HEK293 (cell line): ENCODE measurements at regions not wholly inside any gene's neighbourhood (a gene's known extent, or its start where the extent isn't known, plus 50 kb on each side); places are given as distances from the start of the nearest gene placed in this dataset.

Experiments used
- CTCF ChIA-PET: fragments of 350-600 bp; formaldehyde crosslinking; extraction: SDS; loops from one replicate; lab custom pipeline; 2021; ENCODE audit warnings: antibody characterized with exemption; lab: Yijun Ruan, JAX
- POLR2A ChIA-PET: fragments of 300-600 bp; formaldehyde crosslinking; extraction: SDS; loops from one replicate; lab custom pipeline; 2020; ENCODE audit warnings: antibody characterized with exemption, inconsistent platforms; lab: Yijun Ruan, JAX
- H3K27ac ChIP-seq: fragments of 200-500 bp; sonication (Bioruptor generic); 2 replicates; pipeline ENCODE4 v1.5.1; 2014; ENCODE audit warnings: low read depth, low read length, control low read depth, inconsistent platforms; ENCODE audit errors: extremely low read depth
- H3K36me3 ChIP-seq, 2 experiments: fragments of 200-500 bp in 1 of 2; sonication (Bioruptor generic) in 1 of 2; 1 replicate in 1 of 2; 2 replicates in 1 of 2; pipeline ENCODE4 v1.5.1; 2014 to 2017; ENCODE audit warnings: inconsistent platforms in 2 of 2, low read length in 2 of 2; ENCODE audit not compliant: control insufficient read depth in 2 of 2, insufficient read depth in 1 of 2
- H3K4me1 ChIP-seq: fragments of 200-500 bp; sonication (Bioruptor generic); 2 replicates; pipeline ENCODE4 v1.5.1; 2014; ENCODE audit warnings: mild to moderate bottlenecking, low read length, inconsistent platforms; ENCODE audit not compliant: control insufficient read depth, insufficient read depth
- H3K4me3 ChIP-seq: 2 replicates; pipeline ENCODE4 v1.5.1; 2011; ENCODE audit warnings: low read depth, mild to moderate bottlenecking, control low read depth, low read length, moderate library complexity
- H3K9me3 ChIP-seq: fragments of 200-500 bp; sonication (Bioruptor generic); 2 replicates; pipeline ENCODE4 v1.5.1; 2014; ENCODE audit warnings: low read depth, low read length, inconsistent platforms; ENCODE audit not compliant: control insufficient read depth, insufficient read depth
- HOXC10 ChIP-seq: sonication (generic); formaldehyde crosslinking; IDR thresholded peaks from 2 replicates; pipeline ENCODE4 v1.8.1; 2023; ENCODE audit warnings: mild to moderate bottlenecking, missing genetic modification reagents
- KLF10 ChIP-seq: fragments of 450-650 bp; IDR thresholded peaks from 2 replicates; pipeline ENCODE4 v1.5.1; 2018; ENCODE audit warnings: missing biosample characterization, mild to moderate bottlenecking, missing genetic modification characterization
- KLF8 ChIP-seq: fragments of 450-650 bp; formaldehyde crosslinking; IDR thresholded peaks from 2 replicates; pipeline ENCODE4 v1.5.1; 2016; ENCODE audit warnings: missing biosample characterization, missing genetic modification characterization
- KLF9 ChIP-seq: fragments of 450-650 bp; formaldehyde crosslinking; IDR thresholded peaks from 2 replicates; pipeline ENCODE4 v1.5.1; 2016; ENCODE audit warnings: missing biosample characterization, missing genetic modification characterization, low read depth
- OSR2 ChIP-seq: fragments of 450-650 bp; formaldehyde crosslinking; IDR thresholded peaks from 2 replicates; pipeline ENCODE4 v1.5.1; 2016; ENCODE audit warnings: missing biosample characterization, missing genetic modification characterization
- OVOL3 ChIP-seq: fragments of 450-650 bp; formaldehyde crosslinking; IDR thresholded peaks from 2 replicates; pipeline ENCODE4 v1.5.1; 2016; ENCODE audit warnings: missing biosample characterization, missing genetic modification characterization
- PRDM6 ChIP-seq: fragments of 450-650 bp; formaldehyde crosslinking; IDR thresholded peaks from 2 replicates; pipeline ENCODE4 v1.5.1; 2017; ENCODE audit warnings: missing biosample characterization, missing genetic modification characterization
- SP3 ChIP-seq: fragments of 450-650 bp; formaldehyde crosslinking; IDR thresholded peaks from 2 replicates; pipeline ENCODE4 v1.5.1; 2016; ENCODE audit warnings: missing biosample characterization, missing genetic modification characterization
- TSHZ1 ChIP-seq: fragments of 450-650 bp; formaldehyde crosslinking; IDR thresholded peaks from 2 replicates; pipeline ENCODE4 v1.5.1; 2016; ENCODE audit warnings: missing biosample characterization, missing genetic modification characterization, borderline replicate concordance
- ZBTB1 ChIP-seq: fragments of 450-650 bp; formaldehyde crosslinking; IDR thresholded peaks from 2 replicates; pipeline ENCODE4 v1.5.1; 2016; ENCODE audit warnings: missing biosample characterization, missing genetic modification characterization
- ZBTB17 ChIP-seq: fragments of 450-650 bp; formaldehyde crosslinking; IDR thresholded peaks from 2 replicates; pipeline ENCODE4 v1.5.1; 2016; ENCODE audit warnings: missing biosample characterization, missing genetic modification characterization
- ZBTB20 ChIP-seq: fragments of 450-650 bp; formaldehyde crosslinking; IDR thresholded peaks from 2 replicates; pipeline ENCODE4 v1.5.1; 2016; ENCODE audit warnings: missing biosample characterization, missing genetic modification characterization
- ZBTB7A ChIP-seq: fragments of 450-650 bp; formaldehyde crosslinking; IDR thresholded peaks from 2 replicates; pipeline ENCODE4 v1.5.1; 2016; ENCODE audit warnings: low read depth, missing biosample characterization, missing genetic modification characterization
- ZBTB8A ChIP-seq: fragments of 450-650 bp; formaldehyde crosslinking; IDR thresholded peaks from 2 replicates; pipeline ENCODE4 v1.5.1; 2016; ENCODE audit warnings: missing biosample characterization, missing genetic modification characterization
- ZEB2 ChIP-seq: fragments of 450-650 bp; formaldehyde crosslinking; IDR thresholded peaks from 2 replicates; pipeline ENCODE4 v1.5.1; 2016; ENCODE audit warnings: missing biosample characterization, missing genetic modification characterization
- ZNF132 ChIP-seq: fragments of 450-650 bp; formaldehyde crosslinking; IDR thresholded peaks from 2 replicates; pipeline ENCODE4 v1.5.1; 2017; ENCODE audit warnings: missing biosample characterization, missing genetic modification characterization, borderline replicate concordance
- ZNF175 ChIP-seq: fragments of 450-650 bp; formaldehyde crosslinking; IDR thresholded peaks from 2 replicates; pipeline ENCODE4 v1.5.1; 2016; ENCODE audit warnings: missing biosample characterization, missing genetic modification characterization
- ZNF18 ChIP-seq: fragments of 450-650 bp; formaldehyde crosslinking; IDR thresholded peaks from 2 replicates; pipeline ENCODE4 v1.5.1; 2016; ENCODE audit warnings: missing biosample characterization, missing genetic modification characterization
- ZNF184 ChIP-seq: fragments of 450-650 bp; IDR thresholded peaks from 2 replicates; pipeline ENCODE4 v1.5.1; 2018; ENCODE audit warnings: missing biosample characterization, mild to moderate bottlenecking, missing genetic modification characterization
- ZNF362 ChIP-seq: fragments of 450-650 bp; formaldehyde crosslinking; IDR thresholded peaks from 2 replicates; pipeline ENCODE4 v1.5.1; 2016; ENCODE audit warnings: missing biosample characterization, missing genetic modification characterization
- ZNF473 ChIP-seq: fragments of 450-650 bp; formaldehyde crosslinking; IDR thresholded peaks from 2 replicates; pipeline ENCODE4 v1.5.1; 2017; ENCODE audit warnings: missing biosample characterization, missing genetic modification characterization
- ZNF48 ChIP-seq: fragments of 450-650 bp; formaldehyde crosslinking; IDR thresholded peaks from 2 replicates; pipeline ENCODE4 v1.5.1; 2016; ENCODE audit warnings: missing biosample characterization, missing genetic modification characterization
- ZNF514 ChIP-seq: fragments of 450-650 bp; formaldehyde crosslinking; IDR thresholded peaks from 2 replicates; pipeline ENCODE4 v1.5.1; 2016; ENCODE audit warnings: missing biosample characterization, missing genetic modification characterization
- ZNF600 ChIP-seq: fragments of 450-650 bp; formaldehyde crosslinking; IDR thresholded peaks from 2 replicates; pipeline ENCODE4 v1.5.1; 2016; ENCODE audit warnings: missing biosample characterization, missing genetic modification characterization
- ZNF621 ChIP-seq: fragments of 450-650 bp; formaldehyde crosslinking; IDR thresholded peaks from 2 replicates; pipeline ENCODE4 v1.5.1; 2017; ENCODE audit warnings: missing biosample characterization, missing genetic modification characterization
- ZNF664 ChIP-seq: fragments of 450-650 bp; formaldehyde crosslinking; IDR thresholded peaks from 2 replicates; pipeline ENCODE4 v1.5.1; 2016; ENCODE audit warnings: missing biosample characterization, missing genetic modification characterization
- ZNF677 ChIP-seq: fragments of 450-650 bp; IDR thresholded peaks from 2 replicates; pipeline ENCODE4 v1.5.0; 2018; ENCODE audit warnings: missing biosample characterization, mild to moderate bottlenecking, missing genetic modification characterization, moderate library complexity
- ZNF776 ChIP-seq: fragments of 450-650 bp; formaldehyde crosslinking; IDR thresholded peaks from 2 replicates; pipeline ENCODE4 v1.5.0; 2017; ENCODE audit warnings: missing biosample characterization, missing genetic modification characterization, borderline replicate concordance

GRCh38 chr2:175236930-175237329 is 55.4 kb upstream of the ATP5MC3 start (continued):
- no peak for TF ChIP-seq ZBTB7A
- TF ChIP-seq, all 188 proteins: peak for 0

GRCh38 chr2:175234650-175235049 is 53.1 kb upstream of the ATP5MC3 start:
- no peaks in the 10 kb centered on the region for H3K9me3 ChIP-seq
- H3K36me3 ChIP-seq: no peaks in the 10 kb centered on the region
- H3K4me3 ChIP-seq: no peak overlapping the region
- ChIA-PET POLR2A (no interaction called here), CTCF (interaction anchor here (0.6 to 2.0 kb wide), 4 partner anchors 17 to 854 kb away, joined by 3 to 10 read pairs (median 4); no protein-coding TSS in a partner anchor)
- TF ChIP-seq ZNF473 (tag by site-specific recombination) (no peak), ZNF175 (tag by site-specific recombination) (no peak), HOXC10 (CRISPR knock-in tag) (no peak), ZEB2 (tag by site-specific recombination) (no peak), ZBTB1 (tag by site-specific recombination) (no peak), KLF9 (tag by site-specific recombination) (no peak), ZNF184 (tag by site-specific recombination) (no peak), KLF10 (tag by site-specific recombination) (no peak), ZNF514 (no peak)
- peaks cover 17% of the 10 kb centered on the region for H3K4me1 ChIP-seq
- H3K27ac ChIP-seq: peak overlapping the region; percentile 61; the same call in 1 of the 2 replicates

- no peaks in the 10 kb centered on the region for H3K36me3 ChIP-seq
- H3K4me1 ChIP-seq: peaks cover 17% of the 10 kb centered on the region
- H3K4me3 ChIP-seq: no peak overlapping the region
- H3K9me3 ChIP-seq: no peaks in the 10 kb centered on the region
- peak overlapping the region; percentile 61; the same call in 1 of the 2 replicates for H3K27ac ChIP-seq
- ChIA-PET CTCF (interaction anchor here (0.6 to 2.0 kb wide), 6 partner anchors 17 to 854 kb away, joined by 3 to 10 read pairs (median 4); no protein-coding TSS in a partner anchor), POLR2A (no interaction called here)
- TF ChIP-seq ZBTB17 (tag by site-specific recombination): peak; percentile 43; the same call in 1 of the 2 replicates
- TF ChIP-seq ZNF184 (tag by site-specific recombination): no peak
- TF ChIP-seq KLF10 (tag by site-specific recombination): no peak
- TF ChIP-seq ZNF677 (tag by site-specific recombination): no peak
- TF ChIP-seq ZNF362 (tag by site-specific recombination): peak; percentile 81; the same call in 1 of the 2 replicates
- TF ChIP-seq ZNF664 (tag by site-specific recombination): no peak
- peak; percentile 69 for TF ChIP-seq KLF8 (tag by site-specific recombination)
- no peak for TF ChIP-seq ZBTB20 (tag by site-specific recombination)
- TF ChIP-seq ZNF600 (tag by site-specific recombination): no peak
- TF ChIP-seq PRDM6 (tag by site-specific recombination): peak; percentile 31; the same call in 1 of the 2 replicates
- peak; percentile 80; the same call in 1 of the 2 replicates for TF ChIP-seq TSHZ1 (tag by site-specific recombination)
- TF ChIP-seq OSR2 (tag by site-specific recombination): peak; percentile 89
- no peak for TF ChIP-seq ZBTB8A (tag by site-specific recombination)
- no peak for TF ChIP-seq ZNF132 (tag by site-specific recombination)
- TF ChIP-seq ZNF18 (tag by site-specific recombination): peak; percentile 38; the same call in 1 of the 2 replicates
- TF ChIP-seq OVOL3 (tag by site-specific recombination): peak; percentile 53; the same call in 1 of the 2 replicates
- no peak for TF ChIP-seq ZNF776 (tag by site-specific recombination)
- TF ChIP-seq ZNF621 (tag by site-specific recombination): no peak
- TF ChIP-seq SP3 (tag by site-specific recombination): peak; percentile 32
- no peak for TF ChIP-seq ZNF48
These were observed 52.6 kb upstream of the ATP5MC3 start for GRCh38 chr2:175234153-175234552.
